ENCODE measurements at regions not wholly inside any gene's neighbourhood (a gene's known extent, or its start where the extent isn't known, plus 50 kb on each side); places are given as distances from the start of the nearest gene placed in this dataset.

DNA sequence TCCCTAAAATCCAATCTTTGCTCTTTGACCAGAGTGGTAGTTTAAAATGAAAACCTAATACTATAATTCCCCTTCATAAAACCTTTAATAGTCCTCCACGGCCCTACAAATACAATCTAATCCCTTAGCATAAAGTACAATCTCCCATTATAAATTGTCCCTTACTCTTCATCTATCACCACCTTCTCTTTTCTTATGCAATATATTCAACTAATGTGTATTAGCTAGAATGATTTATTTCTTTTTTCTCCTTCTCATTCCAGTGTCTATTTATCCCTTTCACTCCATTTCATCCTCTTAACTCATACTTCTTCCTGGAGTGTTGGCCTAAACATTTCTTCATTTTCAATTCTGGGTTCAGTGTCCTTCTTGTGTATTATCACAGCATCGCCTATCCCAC lies 872.1 kb upstream of the PCDH20 start:
- DNase-seq (ENCODE audit: insufficient read length, low spot score) (no peak), FAIRE-seq (no peak)
- TF ChIP-seq, protein P1, sequence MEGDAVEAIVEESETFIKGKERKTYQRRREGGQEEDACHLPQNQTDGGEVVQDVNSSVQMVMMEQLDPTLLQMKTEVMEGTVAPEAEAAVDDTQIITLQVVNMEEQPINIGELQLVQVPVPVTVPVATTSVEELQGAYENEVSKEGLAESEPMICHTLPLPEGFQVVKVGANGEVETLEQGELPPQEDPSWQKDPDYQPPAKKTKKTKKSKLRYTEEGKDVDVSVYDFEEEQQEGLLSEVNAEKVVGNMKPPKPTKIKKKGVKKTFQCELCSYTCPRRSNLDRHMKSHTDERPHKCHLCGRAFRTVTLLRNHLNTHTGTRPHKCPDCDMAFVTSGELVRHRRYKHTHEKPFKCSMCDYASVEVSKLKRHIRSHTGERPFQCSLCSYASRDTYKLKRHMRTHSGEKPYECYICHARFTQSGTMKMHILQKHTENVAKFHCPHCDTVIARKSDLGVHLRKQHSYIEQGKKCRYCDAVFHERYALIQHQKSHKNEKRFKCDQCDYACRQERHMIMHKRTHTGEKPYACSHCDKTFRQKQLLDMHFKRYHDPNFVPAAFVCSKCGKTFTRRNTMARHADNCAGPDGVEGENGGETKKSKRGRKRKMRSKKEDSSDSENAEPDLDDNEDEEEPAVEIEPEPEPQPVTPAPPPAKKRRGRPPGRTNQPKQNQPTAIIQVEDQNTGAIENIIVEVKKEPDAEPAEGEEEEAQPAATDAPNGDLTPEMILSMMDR (IDR thresholded peaks at IDR 0.05; ENCODE audit: insufficient read depth, missing control alignments): no peak

DNA sequence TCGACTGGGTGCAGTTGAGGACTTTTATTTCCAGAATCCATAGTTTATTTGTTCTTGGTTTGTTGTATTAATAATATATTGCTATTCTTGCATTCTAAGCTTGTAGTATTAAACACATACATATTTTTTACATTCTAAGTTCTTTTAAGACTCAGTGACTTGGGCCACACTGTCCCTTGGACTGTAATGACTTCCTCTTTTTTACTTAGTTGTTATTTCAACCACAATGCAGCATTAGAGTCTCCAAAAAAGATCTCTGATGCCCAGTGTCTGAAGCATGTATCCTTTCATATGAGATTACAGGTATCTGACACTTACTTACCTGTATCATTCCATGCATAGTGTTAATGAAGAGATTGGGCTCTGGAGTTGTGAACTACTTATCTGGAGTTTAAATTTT lies 864.9 kb upstream of the PCDH20 start:
- TF ChIP-seq, protein P1 (IDR thresholded peaks at IDR 0.05; ENCODE audit: insufficient read depth, missing control alignments): no peak
- no peak for FAIRE-seq

DNA sequence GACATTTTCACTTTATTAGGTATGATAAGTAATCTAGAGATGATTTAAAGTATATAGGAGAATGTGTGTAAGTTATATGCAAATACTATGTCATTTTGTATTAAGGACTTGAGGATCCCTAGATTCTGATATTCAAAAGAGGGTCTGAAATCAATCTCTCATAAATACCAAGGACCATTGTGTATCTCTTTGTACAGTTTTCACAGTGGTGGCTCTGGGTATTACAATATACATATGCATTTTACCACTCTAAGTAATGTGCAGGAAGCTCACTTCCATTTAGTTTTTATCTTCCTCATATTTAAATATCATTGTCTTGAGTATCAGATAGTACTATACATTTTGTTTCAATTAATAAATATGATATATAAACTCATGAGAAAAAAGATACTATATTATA lies 862.6 kb upstream of the PCDH20 start:
- DNase-seq (ENCODE audit: insufficient read length, low spot score) (no peak), FAIRE-seq (no peak)
- TF ChIP-seq, protein P1 (IDR thresholded peaks at IDR 0.05; ENCODE audit: insufficient read depth, missing control alignments): no peak

More for the DNA sequence above, 864.9 kb upstream of the PCDH20 start:
- DNase-seq (ENCODE audit: insufficient read length, low spot score): no peak

DNA sequence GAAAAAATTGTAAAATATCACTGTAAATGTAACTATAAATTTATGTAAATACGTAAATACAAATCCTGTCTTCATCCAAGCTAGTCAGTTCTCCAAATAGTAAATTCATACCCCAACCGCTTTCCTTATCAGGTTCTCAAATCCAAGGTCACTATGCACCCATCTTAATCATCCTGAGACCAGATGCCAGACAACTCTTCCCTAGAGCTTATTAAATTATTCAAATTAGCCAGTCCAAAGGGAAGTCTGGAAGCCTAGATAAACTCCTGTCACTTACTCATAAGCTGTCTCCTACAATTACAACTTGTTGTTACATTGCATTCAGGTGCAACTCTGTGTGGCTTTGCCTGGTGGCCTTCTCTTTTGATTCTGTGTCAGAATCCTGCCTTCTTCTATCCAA lies 836.1 kb upstream of the PCDH20 start:
- FAIRE-seq: no peak
- no peak for DNase-seq (ENCODE audit: insufficient read length, low spot score)
- TF ChIP-seq, protein P1 (IDR thresholded peaks at IDR 0.05; ENCODE audit: insufficient read depth, missing control alignments): no peak

DNA sequence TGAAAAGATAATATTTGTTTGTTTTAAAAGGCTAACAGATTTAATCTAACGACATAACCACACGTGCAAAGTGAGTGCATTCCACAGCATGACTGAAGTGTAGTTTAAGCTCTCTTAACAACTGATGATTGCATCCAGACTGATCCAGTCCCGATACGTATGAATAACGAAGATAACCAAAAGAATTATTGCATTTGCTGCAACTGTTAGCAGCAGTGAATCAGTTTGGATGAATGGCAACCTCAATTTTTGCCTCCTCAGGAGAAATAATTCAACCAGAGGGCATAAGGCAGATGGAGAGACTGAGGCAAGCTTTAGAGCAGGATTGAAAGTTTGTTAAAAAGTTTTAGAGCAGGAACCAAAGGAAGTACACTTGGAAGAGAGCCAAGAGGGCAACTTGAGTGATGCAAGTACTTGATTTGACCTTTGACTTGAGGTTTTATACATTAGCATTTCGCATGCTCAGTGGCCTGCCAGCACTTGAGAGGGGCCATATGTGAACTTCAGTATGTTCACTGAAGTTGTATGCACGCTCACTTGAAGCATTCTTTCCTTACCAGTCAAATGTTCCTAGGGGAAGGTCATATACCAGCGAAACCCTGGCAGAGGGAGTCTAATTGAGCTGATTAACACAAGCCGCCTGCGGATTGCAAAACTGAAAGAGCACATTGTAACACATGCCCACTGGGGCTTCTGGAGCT lies 835.0 kb upstream of the PCDH20 start:
- no peak for FAIRE-seq
- TF ChIP-seq, protein P1 (IDR thresholded peaks at IDR 0.05; ENCODE audit: insufficient read depth, missing control alignments): no peak
- no peak for DNase-seq (ENCODE audit: insufficient read length, low spot score)

DNA sequence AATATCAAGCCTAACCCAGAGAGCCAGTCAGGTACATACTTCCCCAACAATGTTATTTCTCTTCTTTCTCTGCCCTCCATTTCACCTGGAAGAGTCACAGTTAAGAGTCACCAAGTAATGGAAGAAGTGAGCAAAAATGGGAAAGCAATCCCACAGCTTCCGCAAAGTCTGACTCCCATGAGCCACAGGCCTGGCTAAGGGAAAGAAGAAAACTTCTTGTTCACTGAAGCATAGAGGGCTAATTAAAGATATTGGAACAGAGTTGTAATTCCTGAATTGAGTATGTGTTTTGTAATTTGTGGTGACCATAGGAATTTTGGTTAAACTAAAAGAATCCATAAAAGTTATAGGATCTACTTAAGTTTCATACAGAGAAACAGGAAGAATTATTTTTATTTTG lies 830.9 kb upstream of the PCDH20 start:
- TF ChIP-seq, protein P1 (IDR thresholded peaks at IDR 0.05; ENCODE audit: insufficient read depth, missing control alignments): no peak
- DNase-seq (ENCODE audit: insufficient read length, low spot score): no peak

DNA sequence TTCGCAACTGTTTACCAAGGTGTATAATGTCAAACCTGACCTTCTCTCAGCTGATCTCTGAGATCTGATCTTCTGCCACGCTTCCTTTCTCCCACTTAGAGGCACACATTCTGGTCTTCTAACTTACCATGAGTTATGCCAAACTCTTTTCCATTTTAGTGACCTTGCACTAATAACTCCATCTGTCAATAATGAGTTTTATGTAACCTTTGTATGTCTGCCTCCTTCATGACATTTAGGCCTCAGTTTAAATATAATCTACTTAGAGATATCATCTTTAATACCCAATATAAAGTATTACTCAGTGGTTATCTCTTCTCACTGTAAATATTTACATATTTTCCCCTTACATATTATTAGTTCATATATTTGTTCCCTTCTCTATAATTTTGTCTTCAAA lies 827.5 kb upstream of the PCDH20 start:
- TF ChIP-seq, protein P1 (IDR thresholded peaks at IDR 0.05; ENCODE audit: insufficient read depth, missing control alignments): no peak
- no peak for DNase-seq (ENCODE audit: insufficient read length, low spot score)
- no peak for FAIRE-seq

More for the DNA sequence above, 830.9 kb upstream of the PCDH20 start:
- FAIRE-seq: no peak
